ENCODE measurements at regions not wholly inside any gene's neighbourhood (a gene's known extent, or its start where the extent isn't known, plus 50 kb on each side); places are given as distances from the start of the nearest gene placed in this dataset.

GRCh38 chr5:159609359-159609758 lies 279.1 kb upstream of the IL12B start:
- Mint-ChIP-seq H3K27ac (ENCODE audit: unreplicated experiment) (no peak overlapping the region), H3K4me3 (ENCODE audit: unreplicated experiment) (no peak overlapping the region), H3K9me3 (ENCODE audit: unreplicated experiment) (no peaks in the 10 kb centered on the region), H3K27me3 (ENCODE audit: low read depth, unreplicated experiment) (peaks cover 9% of the 10 kb centered on the region), H3K36me3 (ENCODE audit: low read depth, unreplicated experiment) (no peaks in the 10 kb centered on the region), H3K4me1 (ENCODE audit: low read depth, unreplicated experiment) (peaks cover 4% of the 10 kb centered on the region)
- Histone ChIP-seq H3K4me3 (ENCODE audit: insufficient read depth, low read depth, low read length) (no peak overlapping the region), H3K27me3 (ENCODE audit: insufficient read depth, low read length) (no peaks in the 10 kb centered on the region), H2AFZ (ENCODE audit: low read depth, low read length) (no peak overlapping the region), H3K4me1 (ENCODE audit: insufficient read depth, low read length) (peaks cover 11% of the 10 kb centered on the region), H3K9me3 (ENCODE audit: insufficient read depth, low read depth, low read length) (no peaks in the 10 kb centered on the region), H3K36me3 (ENCODE audit: insufficient read depth, low read length) (no peaks in the 10 kb centered on the region), H3K79me2 (ENCODE audit: insufficient read depth, low read length) (no peaks in the 10 kb centered on the region), H3K4me2 (ENCODE audit: low read length) (no peak overlapping the region), H3K9ac (ENCODE audit: low read length) (no peak overlapping the region), H3K27ac (ENCODE audit: low read depth, low read length) (no peak overlapping the region), H4K20me1 (ENCODE audit: insufficient read depth, low read length) (no peaks in the 10 kb centered on the region)
- no peak for FAIRE-seq
- no peak for DNase-seq (ENCODE audit: low read depth)
- no peak for TF ChIP-seq EZH2 (IDR thresholded peaks at IDR 0.05; ENCODE audit: insufficient read depth, low read length)
- TF ChIP-seq CTCF (IDR thresholded peaks at IDR 0.05; ENCODE audit: insufficient read depth, low read depth, low read length): no peak

- Mint-ChIP-seq H3K36me3 (ENCODE audit: low read depth, unreplicated experiment) (no peaks in the 10 kb centered on the region), H3K4me1 (ENCODE audit: low read depth, unreplicated experiment) (no peaks in the 10 kb centered on the region), H3K27me3 (ENCODE audit: low read depth, unreplicated experiment) (peaks cover 9% of the 10 kb centered on the region), H3K9me3 (ENCODE audit: unreplicated experiment) (no peaks in the 10 kb centered on the region), H3K4me3 (ENCODE audit: unreplicated experiment) (no peak overlapping the region), H3K27ac (ENCODE audit: unreplicated experiment) (no peak overlapping the region)
- DNase-seq (ENCODE audit: low read depth) (no peak), FAIRE-seq (no peak)
- Histone ChIP-seq H3K4me3 (ENCODE audit: insufficient read depth, low read depth, low read length) (no peak overlapping the region), H3K9me3 (ENCODE audit: insufficient read depth, low read depth, low read length) (no peaks in the 10 kb centered on the region), H3K27me3 (ENCODE audit: insufficient read depth, low read length) (no peaks in the 10 kb centered on the region), H2AFZ (ENCODE audit: low read depth, low read length) (no peak overlapping the region), H3K79me2 (ENCODE audit: insufficient read depth, low read length) (no peaks in the 10 kb centered on the region), H3K9ac (ENCODE audit: low read length) (no peak overlapping the region), H4K20me1 (ENCODE audit: insufficient read depth, low read length) (no peaks in the 10 kb centered on the region), H3K4me2 (ENCODE audit: low read length) (no peak overlapping the region), H3K36me3 (ENCODE audit: insufficient read depth, low read length) (no peaks in the 10 kb centered on the region), H3K4me1 (ENCODE audit: insufficient read depth, low read length) (peaks cover under 1% of the 10 kb centered on the region), H3K27ac (ENCODE audit: low read depth, low read length) (no peak overlapping the region)
- TF ChIP-seq EZH2 (IDR thresholded peaks at IDR 0.05; ENCODE audit: insufficient read depth, low read length): no peak
- TF ChIP-seq CTCF (IDR thresholded peaks at IDR 0.05; ENCODE audit: insufficient read depth, low read depth, low read length): no peak
These were observed 280.8 kb upstream of the IL12B start for GRCh38 chr5:159610966-159611579.

- no peaks in the 10 kb centered on the region for H3K36me3 ChIP-seq (ENCODE audit: insufficient read depth, low read length)
- H3K27me3 ChIP-seq (ENCODE audit: insufficient read depth, low read length): no peaks in the 10 kb centered on the region
- H3K27ac ChIP-seq (ENCODE audit: low read depth, low read length): no peak overlapping the region
- Mint-ChIP-seq H3K36me3 (ENCODE audit: low read depth, unreplicated experiment) (peaks cover 2% of the 10 kb centered on the region), H3K9me3 (ENCODE audit: unreplicated experiment) (peaks cover 6% of the 10 kb centered on the region), H3K27ac (ENCODE audit: unreplicated experiment) (no peak overlapping the region), H3K4me3 (ENCODE audit: unreplicated experiment) (no peak overlapping the region), H3K4me1 (ENCODE audit: low read depth, unreplicated experiment) (peaks cover 14% of the 10 kb centered on the region), H3K27me3 (ENCODE audit: low read depth, unreplicated experiment) (peaks cover 4% of the 10 kb centered on the region)
- no peak overlapping the region for H3K9ac ChIP-seq (ENCODE audit: low read length)
- H2AFZ ChIP-seq (ENCODE audit: low read depth, low read length): no peak overlapping the region
- no peak overlapping the region for H3K4me2 ChIP-seq (ENCODE audit: low read length)
- no peak for TF ChIP-seq CTCF (IDR thresholded peaks at IDR 0.05; ENCODE audit: insufficient read depth, low read depth, low read length)
- TF ChIP-seq EZH2 (IDR thresholded peaks at IDR 0.05; ENCODE audit: insufficient read depth, low read length): no peak
- no peaks in the 10 kb centered on the region for H3K9me3 ChIP-seq (ENCODE audit: insufficient read depth, low read depth, low read length)
- FAIRE-seq: peak; percentile 81
- H3K4me1 ChIP-seq (ENCODE audit: insufficient read depth, low read length): no peaks in the 10 kb centered on the region
- no peak overlapping the region for H3K4me3 ChIP-seq (ENCODE audit: insufficient read depth, low read depth, low read length)
- H3K79me2 ChIP-seq (ENCODE audit: insufficient read depth, low read length): no peaks in the 10 kb centered on the region
- H4K20me1 ChIP-seq (ENCODE audit: insufficient read depth, low read length): no peaks in the 10 kb centered on the region
- DNase-seq (ENCODE audit: low read depth): peak; percentile 59
These were observed 286.7 kb upstream of the IL12B start for GRCh38 chr5:159616952-159617351.
